Daoy (cell line): ENCODE measurements at regions not wholly inside any gene's neighbourhood (a gene's known extent, or its start where the extent isn't known, plus 50 kb on each side); places are given as distances from the start of the nearest gene placed in this dataset.
"Not testable (repeated sequence)": the region's sequence is repeated elsewhere in the genome, so short reads cannot be mapped to it uniquely, and the experiment has no call there.

Source experiments
- DNase-seq: peaks from one replicate; pipeline ENCODE4 v3.0.0-alpha.2; 2015; ENCODE audit warnings: low read depth

DNA sequence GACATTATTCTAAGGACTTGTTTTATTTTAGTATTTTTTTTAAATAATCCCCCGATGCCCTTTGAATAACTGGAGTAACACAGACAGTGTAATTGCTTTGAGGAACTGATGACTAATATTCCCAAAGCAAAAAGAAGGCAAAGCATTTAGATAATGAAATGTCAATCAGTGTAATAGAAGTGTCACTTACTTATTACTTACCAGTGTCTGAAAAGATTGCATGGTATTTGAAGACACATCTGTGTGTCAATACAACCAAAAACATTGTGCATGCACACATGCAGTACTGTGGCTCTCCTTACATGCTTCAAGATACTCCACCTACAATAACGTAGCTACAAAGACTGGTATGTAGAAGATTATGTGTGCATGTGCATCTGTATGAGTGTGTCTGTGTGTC, 264.0 kb upstream of the ANO5 start:
- no peak for DNase-seq

DNA sequence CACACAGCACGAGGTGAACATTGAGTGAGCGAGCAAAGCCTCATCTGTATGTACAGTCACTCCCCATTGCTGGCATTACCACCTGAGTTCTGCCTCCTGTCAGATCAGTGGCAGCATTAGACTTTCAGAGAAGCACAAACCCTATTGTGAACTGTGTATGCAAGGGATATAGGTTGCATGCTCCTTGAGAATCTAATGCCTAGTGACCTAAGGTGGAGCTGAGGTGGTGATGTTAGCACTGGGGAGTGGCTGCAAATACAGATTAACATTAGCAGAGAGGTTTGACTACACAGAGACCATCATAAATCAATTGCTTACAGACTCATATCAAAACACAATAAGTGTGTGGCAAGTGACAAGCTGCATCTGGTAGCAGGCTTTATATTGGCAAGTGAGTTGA, 262.5 kb upstream of the ANO5 start:
- DNase-seq = no peak

DNA sequence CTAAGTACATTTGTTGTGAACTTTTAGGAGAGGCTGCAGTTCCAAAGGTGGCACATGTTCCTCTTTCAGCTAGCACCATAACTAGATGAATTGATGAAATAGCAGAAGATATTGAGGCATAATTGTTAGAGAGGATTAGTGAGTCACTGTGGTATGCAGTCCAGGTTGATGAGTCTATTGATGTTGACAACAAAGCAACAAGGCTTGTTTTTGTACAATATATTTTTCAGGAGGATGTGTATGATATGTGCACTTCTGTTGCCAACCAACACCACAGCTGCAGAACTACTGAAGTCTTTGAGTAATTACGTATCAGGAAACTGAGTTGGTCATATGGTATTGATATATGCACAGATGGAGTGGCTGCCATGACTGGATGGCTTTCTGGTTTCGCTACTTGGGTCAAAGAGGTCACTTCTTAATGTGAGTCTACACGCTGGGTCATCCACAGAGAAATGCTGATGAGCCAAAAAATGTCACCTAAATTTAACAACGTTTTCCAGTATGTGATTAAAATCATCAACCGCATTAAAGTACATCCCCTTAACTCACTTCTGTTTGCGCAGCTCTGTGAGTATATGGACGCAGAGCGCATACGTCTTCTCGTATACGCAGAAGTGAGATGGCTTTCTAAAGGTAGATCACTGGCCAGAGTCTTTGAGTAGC, 261.3 kb upstream of the ANO5 start:
- no peak for DNase-seq

DNA sequence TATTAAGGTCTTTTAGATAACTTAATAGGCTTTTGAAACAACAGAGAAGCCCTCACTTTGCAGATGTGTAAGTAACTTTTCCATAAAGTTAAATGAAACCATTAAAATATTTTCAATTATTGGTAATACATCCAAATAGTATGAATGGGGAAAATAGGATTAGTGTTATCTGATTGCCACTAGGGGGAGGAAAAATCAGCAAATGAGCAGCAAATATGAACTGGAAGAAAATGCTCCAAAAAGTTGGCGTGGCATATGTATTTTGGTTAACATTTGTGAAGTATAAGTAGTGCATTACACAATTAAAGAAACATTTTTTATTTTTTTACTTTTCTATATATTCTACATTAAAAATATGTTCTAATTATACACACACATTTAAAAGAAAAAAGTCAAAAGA, 259.8 kb upstream of the ANO5 start:
- no peak for DNase-seq

- no peak for DNase-seq
Observed at GRCh38 chr11:21944577-21944976, 248.3 kb upstream of the ANO5 start.

DNA sequence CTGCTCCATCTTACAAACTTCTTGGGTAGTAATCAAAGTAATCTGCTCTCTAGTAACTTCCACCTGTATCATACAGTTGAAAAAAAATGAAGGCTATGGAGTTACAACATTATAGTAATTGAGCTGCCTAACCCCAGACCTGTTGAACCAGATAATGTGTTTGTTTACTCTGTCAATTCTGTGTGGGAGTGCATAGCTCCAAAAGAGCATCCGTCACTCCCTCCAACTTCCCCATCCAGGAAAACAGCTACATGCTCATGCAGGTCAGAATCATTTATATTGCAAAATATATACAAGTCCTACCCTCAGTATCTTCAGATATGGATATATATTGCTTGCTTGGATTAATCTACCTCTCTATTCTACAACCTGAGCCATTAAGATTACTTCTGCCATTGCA, 244.0 kb upstream of the ANO5 start:
- no peak for DNase-seq

- no peak for DNase-seq
Observed at GRCh38 chr11:21949763-21950413, 243.0 kb upstream of the ANO5 start.

DNA sequence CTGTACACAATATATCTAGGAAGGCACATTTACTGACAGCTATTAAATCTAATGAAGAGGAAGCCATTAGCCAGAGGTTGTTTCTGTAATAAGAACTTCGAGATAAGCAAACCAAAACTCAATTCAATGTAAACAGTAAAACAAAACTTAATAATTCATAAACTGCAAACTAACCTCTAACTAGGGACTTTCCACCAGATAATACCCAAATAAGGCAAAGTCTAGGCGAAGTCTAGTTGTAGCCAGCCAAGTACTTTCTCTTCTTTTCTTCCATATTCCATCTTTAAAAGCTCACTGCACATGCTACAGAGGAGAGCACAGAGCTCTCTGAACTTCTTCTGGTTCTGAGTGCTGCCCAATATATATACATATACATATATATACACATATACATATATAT, 229.9 kb upstream of the ANO5 start:
- no peak for DNase-seq

- no peak for DNase-seq
Observed at GRCh38 chr11:21965221-21965620, 227.7 kb upstream of the ANO5 start.

DNA sequence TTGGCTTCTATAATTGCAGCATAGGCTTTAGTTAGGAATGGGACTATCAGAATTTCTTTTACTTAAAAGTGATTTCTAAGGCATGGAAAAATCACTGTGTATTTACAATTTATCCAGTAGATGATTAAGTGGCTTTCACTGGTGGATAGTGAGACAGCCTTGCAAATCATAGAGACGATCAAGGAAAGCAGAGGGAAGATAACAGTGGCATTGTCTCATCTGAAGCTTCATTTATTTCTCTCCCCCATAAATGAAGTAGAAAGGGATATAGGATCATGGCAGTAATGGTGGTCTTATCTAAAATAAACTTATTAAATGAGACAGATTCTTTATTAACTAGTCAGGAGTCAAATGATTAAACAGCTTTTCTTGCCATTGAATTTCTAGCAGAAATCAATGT, 224.2 kb upstream of the ANO5 start:
- no peak for DNase-seq

GRCh38 chr11:21969841-21970240, 223.0 kb upstream of the ANO5 start:
- no peak for DNase-seq

DNA sequence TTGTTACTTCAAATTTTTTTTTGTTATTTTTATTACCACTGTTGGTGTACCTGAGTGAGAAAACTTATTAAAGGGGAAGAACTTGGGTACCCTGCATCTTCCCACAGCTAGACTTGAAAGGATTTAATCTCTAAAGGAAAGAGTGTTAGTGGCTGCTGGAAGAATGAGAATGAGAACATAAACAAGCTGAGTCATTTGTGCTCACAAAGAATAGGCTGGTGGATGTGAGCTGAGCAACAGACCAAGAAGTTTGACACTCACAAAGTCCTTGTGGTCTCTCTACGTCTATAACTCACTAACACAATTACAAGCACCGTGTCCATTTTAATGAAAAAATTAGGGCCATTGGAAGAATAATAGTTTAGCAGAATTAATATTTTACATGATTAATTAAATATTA, 217.6 kb upstream of the ANO5 start:
- no peak for DNase-seq

DNA sequence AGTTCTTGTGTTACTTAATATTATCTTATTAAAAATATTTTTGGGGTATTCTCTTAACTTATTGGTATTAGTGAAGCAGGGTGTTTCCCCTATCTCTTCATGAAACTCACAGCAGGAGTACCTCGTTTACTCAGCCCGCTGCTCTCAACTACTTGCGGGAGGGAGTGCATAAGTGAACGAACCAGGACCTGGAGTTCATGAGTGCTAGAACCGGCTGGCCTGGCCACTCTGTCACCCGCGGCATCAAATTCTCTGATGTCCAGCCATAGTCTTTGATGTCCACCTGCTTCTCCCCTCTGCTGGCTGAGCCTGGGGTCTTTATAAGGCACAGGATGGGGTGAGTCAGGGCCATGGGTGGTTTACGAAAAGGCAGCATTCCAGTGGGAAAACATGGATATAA, 216.7 kb upstream of the ANO5 start:
- no peak for DNase-seq

DNA sequence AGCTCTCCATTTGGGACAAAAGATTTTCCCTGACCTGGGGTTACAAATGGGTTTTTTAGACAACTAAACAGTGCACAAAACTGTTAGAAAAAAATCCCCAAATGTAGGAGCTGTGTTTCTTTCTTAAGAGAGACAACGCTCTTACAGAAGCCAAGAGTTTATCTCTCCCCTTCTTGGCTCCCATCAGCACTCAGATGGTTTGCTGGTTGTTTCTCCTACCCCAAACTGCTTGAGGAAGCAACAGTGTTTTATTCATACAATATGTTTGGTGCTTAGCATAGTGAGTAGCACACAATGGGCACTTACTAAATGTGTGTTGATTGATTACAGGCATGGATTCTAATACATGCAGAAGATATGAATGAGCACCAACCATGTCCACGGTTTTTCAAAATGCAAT, 209.5 kb upstream of the ANO5 start:
- DNase-seq = no peak

DNA sequence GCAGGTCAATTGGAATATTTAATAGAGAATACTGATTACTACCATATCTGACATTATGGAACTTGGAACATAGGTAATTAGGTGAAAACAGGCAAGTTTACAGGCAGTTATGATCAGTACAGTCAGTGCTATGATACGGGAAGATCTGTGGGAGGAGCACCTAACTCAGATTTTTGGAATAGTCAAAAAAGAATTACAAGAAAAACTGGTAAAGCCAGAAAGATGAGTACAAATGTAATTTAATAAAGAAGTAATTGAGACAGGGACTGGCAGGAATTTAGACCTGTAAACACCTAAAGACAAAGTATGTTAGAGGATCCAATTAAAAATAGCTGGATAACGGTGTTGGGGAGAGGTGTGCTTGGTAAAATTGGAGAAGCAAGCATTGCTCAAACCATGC, 206.5 kb upstream of the ANO5 start:
- DNase-seq = no peak

- DNase-seq = no peak
Observed at GRCh38 chr11:21987261-21987660, 205.6 kb upstream of the ANO5 start.

DNA sequence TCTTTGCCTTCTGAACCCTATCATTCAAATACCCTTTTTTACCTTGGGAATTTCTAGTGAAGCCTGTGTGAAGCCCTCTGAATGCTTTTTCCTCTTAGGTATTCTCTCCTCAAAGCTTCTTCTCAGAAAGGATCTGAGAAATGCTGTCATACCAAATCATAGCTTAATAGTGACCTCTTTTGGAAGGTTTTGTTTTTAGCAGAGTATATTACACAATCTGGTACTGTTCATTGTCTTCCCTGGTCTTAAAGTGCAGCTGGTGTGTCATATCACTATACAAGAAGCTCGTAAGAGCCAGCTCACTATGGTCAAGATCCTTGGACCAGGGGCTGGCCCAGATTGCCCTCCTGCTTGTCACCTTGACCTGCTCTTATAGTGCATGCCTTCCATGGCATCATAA, 204.4 kb upstream of the ANO5 start:
- DNase-seq = no peak

DNA sequence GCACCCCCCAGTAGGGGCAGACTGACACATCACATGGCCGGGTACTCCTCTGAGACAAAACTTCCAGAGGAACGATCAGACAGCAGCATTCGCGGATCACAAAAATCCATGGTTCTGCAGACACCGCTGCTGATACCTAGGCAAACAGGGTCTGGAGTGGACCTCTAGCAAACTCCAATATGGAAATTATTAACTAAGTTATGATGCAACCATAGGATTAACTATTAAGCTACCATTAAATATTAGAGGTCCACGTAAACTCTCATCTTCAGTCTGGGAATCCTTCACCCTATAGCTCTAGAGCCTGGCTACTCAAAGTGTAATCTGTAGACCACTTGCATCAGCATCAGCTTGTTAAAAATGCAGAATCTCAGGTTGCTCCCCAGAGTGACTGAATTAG, 191.1 kb upstream of the ANO5 start:
- DNase-seq = not testable (repeated sequence)

- no peak for DNase-seq
Observed at GRCh38 chr11:22006901-22007300, 186.0 kb upstream of the ANO5 start.

GRCh38 chr11:22031791-22032190, 161.1 kb upstream of the ANO5 start:
- no peak for DNase-seq

- no peak for DNase-seq
Observed at GRCh38 chr11:22037505-22037904, 155.4 kb upstream of the ANO5 start.

- DNase-seq = no peak
Observed at GRCh38 chr11:22041039-22041438, 151.8 kb upstream of the ANO5 start.

DNA sequence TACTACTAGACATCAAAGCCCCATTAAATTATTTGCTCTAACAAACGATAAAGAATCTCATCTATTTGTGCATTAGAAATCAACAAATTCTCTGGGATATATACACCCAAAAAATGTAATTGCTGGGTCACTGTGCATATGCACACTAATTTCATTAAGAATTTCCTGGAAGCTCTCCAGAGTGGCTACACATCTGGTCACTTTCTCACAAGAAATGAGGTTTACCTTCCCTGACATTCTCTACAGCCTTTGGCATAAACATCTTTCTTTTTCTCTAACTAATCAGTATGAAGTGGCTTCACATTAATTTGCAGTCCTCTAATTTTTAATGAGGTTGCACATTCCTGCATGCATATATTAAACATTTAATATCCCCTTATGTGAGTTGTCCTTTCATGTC, 150.8 kb upstream of the ANO5 start:
- no peak for DNase-seq

DNA sequence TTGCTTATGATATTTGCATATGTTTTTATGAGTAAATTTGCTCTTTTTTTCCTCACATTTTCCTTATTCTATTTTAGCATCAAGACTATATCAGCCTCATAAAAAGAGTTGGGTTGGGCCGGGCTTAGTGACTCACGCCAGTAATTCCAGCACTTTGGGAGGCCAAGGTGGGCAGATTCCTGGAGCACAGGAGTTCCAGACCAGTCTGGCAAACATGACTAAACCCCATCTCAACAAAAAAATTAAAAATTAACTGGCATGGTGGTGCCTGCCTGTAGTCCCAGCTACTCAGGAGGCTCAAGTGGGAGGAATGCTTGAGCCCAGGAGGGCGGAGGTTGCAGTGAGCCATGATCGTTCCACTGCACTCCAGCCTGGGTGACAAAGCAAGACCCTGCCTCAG, 148.8 kb upstream of the ANO5 start:
- DNase-seq = no peak
